ENCODE measurements at regions not wholly inside any gene's neighbourhood (a gene's known extent, or its start where the extent isn't known, plus 50 kb on each side); places are given as distances from the start of the nearest gene placed in this dataset.

- TF ChIP-seq POLR2AphosphoS5 (IDR thresholded peaks at IDR 0.05; ENCODE audit: low read depth, low read length), result no peak
- TF ChIP-seq TAF1 (IDR thresholded peaks at IDR 0.05; ENCODE audit: borderline replicate concordance, insufficient read depth, low read length), result no peak
- no peak for TF ChIP-seq FOXP2 (optimal IDR thresholded peaks at IDR 0.05; ENCODE audit: borderline replicate concordance, extremely low read depth, extremely low read length, insufficient read depth)
- no peak for TF ChIP-seq REST (IDR thresholded peaks at IDR 0.05; ENCODE audit: insufficient read depth in 1 of 2, low read depth in 2 of 2, low read length in 2 of 2)
- no peak for TF ChIP-seq SIN3A (IDR thresholded peaks at IDR 0.05; ENCODE audit: borderline replicate concordance, insufficient read depth, low read length)
These were observed 98.3 kb downstream of the SLITRK6 start for GRCh38 chr13:85700906-85701305.

- TF ChIP-seq SIN3A (IDR thresholded peaks at IDR 0.05; ENCODE audit: borderline replicate concordance, insufficient read depth, low read length) (no peak), POLR2AphosphoS5 (IDR thresholded peaks at IDR 0.05; ENCODE audit: low read depth, low read length) (no peak), TAF1 (IDR thresholded peaks at IDR 0.05; ENCODE audit: borderline replicate concordance, insufficient read depth, low read length) (no peak), FOXP2 (optimal IDR thresholded peaks at IDR 0.05; ENCODE audit: borderline replicate concordance, extremely low read depth, extremely low read length, insufficient read depth) (no peak), REST (IDR thresholded peaks at IDR 0.05; ENCODE audit: insufficient read depth in 1 of 2, low read depth in 2 of 2, low read length in 2 of 2) (no peak)
These were observed 101.0 kb downstream of the SLITRK6 start for GRCh38 chr13:85698256-85698655.

DNA sequence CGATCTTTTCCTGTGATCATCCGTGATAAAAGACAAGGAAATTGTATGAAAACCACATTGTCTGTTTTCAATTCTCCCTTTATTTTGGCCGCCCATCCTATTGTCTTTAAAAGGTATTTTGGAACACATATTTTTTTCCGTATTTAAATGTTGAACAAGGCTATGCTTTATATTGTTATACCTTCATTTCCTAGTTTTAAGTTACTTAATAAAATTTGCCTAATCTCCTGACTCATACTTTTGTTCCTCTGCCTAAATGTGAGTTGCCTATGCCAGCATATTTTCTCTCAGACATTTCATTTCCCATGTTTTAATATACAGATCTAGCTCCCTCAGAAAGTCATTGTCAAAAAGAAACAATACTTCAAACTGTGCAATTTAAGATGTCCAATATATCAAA is 104.2 kb downstream of the SLITRK6 start:
- TF ChIP-seq TAF1 (IDR thresholded peaks at IDR 0.05; ENCODE audit: borderline replicate concordance, insufficient read depth, low read length), result no peak
- TF ChIP-seq SIN3A (IDR thresholded peaks at IDR 0.05; ENCODE audit: borderline replicate concordance, insufficient read depth, low read length), result no peak
- TF ChIP-seq FOXP2 (optimal IDR thresholded peaks at IDR 0.05; ENCODE audit: borderline replicate concordance, extremely low read depth, extremely low read length, insufficient read depth), result no peak
- TF ChIP-seq POLR2AphosphoS5 (IDR thresholded peaks at IDR 0.05; ENCODE audit: low read depth, low read length), result no peak
- TF ChIP-seq REST (IDR thresholded peaks at IDR 0.05; ENCODE audit: insufficient read depth in 1 of 2, low read depth in 2 of 2, low read length in 2 of 2), result no peak

GRCh38 chr13:85693889-85694511 is 105.2 kb downstream of the SLITRK6 start:
- no peak for TF ChIP-seq REST (IDR thresholded peaks at IDR 0.05; ENCODE audit: insufficient read depth in 1 of 2, low read depth in 2 of 2, low read length in 2 of 2)
- TF ChIP-seq FOXP2 (optimal IDR thresholded peaks at IDR 0.05; ENCODE audit: borderline replicate concordance, extremely low read depth, extremely low read length, insufficient read depth), result no peak
- no peak for TF ChIP-seq TAF1 (IDR thresholded peaks at IDR 0.05; ENCODE audit: borderline replicate concordance, insufficient read depth, low read length)
- no peak for TF ChIP-seq POLR2AphosphoS5 (IDR thresholded peaks at IDR 0.05; ENCODE audit: low read depth, low read length)

DNA sequence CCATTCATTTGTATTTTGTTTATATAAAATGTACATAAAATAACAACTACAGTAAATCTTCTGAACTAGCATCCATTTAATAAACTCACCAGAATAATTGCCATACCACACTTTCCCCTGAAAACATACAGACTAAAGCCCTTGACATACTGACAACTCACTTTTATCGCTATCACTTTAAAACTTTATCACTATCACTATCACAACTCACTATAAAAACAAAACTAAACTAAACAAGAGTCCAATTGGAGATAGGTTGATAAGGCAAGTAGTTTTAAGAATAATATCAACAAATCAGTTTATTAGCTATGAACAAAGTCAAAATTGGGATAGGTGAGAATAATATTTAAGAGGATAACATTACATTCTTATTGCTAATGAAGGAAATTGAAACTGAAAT is 108.9 kb downstream of the SLITRK6 start:
- TF ChIP-seq SIN3A (IDR thresholded peaks at IDR 0.05; ENCODE audit: borderline replicate concordance, insufficient read depth, low read length), result no peak
- TF ChIP-seq FOXP2 (optimal IDR thresholded peaks at IDR 0.05; ENCODE audit: borderline replicate concordance, extremely low read depth, extremely low read length, insufficient read depth), result no peak
- TF ChIP-seq REST (IDR thresholded peaks at IDR 0.05; ENCODE audit: insufficient read depth in 1 of 2, low read depth in 2 of 2, low read length in 2 of 2), result no peak
- no peak for TF ChIP-seq POLR2AphosphoS5 (IDR thresholded peaks at IDR 0.05; ENCODE audit: low read depth, low read length)
- TF ChIP-seq TAF1 (IDR thresholded peaks at IDR 0.05; ENCODE audit: borderline replicate concordance, insufficient read depth, low read length), result no peak
